ENCODE measurements at regions not wholly inside any gene's neighbourhood (a gene's known extent, or its start where the extent isn't known, plus 50 kb on each side); places are given as distances from the start of the nearest gene placed in this dataset.
"Not testable (repeated sequence)": the region's sequence is repeated elsewhere in the genome, so short reads cannot be mapped to it uniquely, and the experiment has no call there.

- DNase-seq (ENCODE audit: low spot score), result no peak
These were observed 82.0 kb upstream of the HAPLN1 start for GRCh38 chr5:83802686-83803085.

- DNase-seq (ENCODE audit: low spot score), result no peak
These were observed 79.5 kb upstream of the HAPLN1 start for GRCh38 chr5:83800201-83800600.

DNA sequence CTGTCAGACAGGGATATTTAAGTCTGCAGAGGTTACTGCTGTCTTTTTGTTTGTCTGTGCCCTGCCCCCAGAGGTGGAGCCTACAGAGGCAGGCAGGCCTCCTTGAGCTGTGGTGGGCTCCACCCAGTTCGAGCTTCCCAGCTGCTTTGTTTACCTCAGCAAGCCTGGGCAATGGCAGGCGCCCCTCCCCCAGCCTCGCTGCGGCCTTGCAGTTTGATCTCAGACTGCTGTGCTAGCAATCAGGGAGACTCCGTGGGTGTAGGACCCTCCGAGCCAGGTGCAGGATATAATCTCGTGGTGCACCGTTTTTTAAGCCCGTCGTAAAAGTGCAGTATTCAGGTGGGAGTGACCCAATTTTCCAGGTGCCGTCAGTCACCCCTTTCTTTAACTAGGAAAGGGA is 78.4 kb upstream of the HAPLN1 start:
- not testable (repeated sequence) for DNase-seq (ENCODE audit: low spot score)

- no peak for DNase-seq (ENCODE audit: low spot score)
These were observed 68.7 kb upstream of the HAPLN1 start for GRCh38 chr5:83789371-83789770.

DNA sequence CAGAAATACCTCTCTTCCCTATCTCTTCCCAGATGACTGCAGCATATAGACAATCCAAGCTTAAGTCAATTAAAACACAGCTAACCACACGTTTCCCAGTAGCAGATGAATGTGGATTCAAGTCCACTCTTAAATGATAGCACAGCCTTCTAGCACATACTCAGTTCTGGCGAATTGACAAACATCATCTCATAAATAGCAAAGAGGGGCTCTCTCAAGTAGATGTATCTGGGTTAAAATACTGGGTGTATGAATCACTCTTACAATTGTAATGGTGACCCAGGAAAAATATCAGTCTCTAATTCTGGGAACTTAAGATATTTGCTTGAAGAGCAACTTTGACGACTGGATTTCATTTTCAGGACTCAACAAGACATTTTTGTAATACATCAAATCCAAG is 67.0 kb upstream of the HAPLN1 start:
- no peak for DNase-seq (ENCODE audit: low spot score)

DNA sequence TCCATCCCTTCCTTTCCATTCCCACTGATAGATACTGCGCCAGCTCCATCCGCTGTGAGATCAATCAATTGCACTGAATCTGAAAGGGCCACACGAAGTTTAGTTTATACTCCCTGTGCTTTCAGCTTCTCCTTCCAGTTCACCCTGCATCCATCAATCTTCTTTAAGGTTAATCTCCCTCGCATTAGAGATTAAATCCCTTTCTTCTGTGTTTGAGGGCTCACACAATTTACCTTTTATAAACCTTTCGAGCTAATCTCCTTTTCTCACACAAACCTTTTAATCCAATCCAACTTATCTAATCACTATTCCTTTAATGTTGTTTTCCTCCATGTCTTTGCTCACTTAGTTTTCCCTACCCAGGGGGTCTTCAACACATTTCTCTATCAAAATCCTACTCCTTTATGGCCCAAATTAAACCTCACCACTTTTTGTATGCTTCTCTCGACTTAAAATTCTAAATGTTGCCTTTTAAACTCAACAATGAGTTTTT is 64.6 kb upstream of the HAPLN1 start:
- DNase-seq (ENCODE audit: low spot score), result no peak

- DNase-seq (ENCODE audit: low spot score), result no peak
These were observed 60.2 kb upstream of the HAPLN1 start for GRCh38 chr5:83780699-83781350.

- DNase-seq (ENCODE audit: low spot score), result no peak
These were observed 57.2 kb upstream of the HAPLN1 start for GRCh38 chr5:83777856-83778255.

DNA sequence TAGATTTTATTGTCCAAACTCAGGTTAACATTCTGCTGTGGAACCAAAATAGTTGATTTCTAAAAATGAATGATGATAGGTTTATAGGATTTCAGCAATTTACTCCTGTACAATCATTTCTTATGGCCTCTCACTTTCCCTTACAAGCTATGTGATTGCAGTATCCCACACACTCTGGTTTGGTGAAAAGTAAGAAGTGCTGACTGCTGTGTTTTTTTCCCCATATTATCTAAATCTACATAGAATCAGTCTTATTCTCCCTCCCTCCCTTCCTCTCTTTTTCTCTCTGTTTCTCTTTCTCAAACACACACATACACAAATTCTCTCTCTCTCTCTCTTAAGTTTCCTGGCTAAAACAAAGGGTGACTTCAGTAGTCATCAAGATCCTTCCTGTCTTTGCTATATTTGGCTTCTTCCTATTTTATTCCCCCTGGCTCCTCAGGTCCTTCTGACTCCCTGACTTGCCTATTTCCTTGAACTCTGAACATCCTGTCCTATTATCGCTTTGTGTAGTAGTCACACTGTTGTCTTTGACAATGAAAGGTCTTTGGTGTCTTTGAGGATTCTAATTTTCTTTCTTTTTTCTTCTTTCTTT is 55.9 kb upstream of the HAPLN1 start:
- no peak for DNase-seq (ENCODE audit: low spot score)

Data from globus pallidus (tissue), 1 donor.